Heart left ventricle (tissue), 16 donors: ENCODE measurements at regions not wholly inside any gene's neighbourhood (a gene's known extent, or its start where the extent isn't known, plus 50 kb on each side); places are given as distances from the start of the nearest gene placed in this dataset.

Source experiments
- ATAC-seq, 4 donors: fragments of 200-7000 bp; cut with Tn5 transposase; one replicate each; pipeline ENCODE4 v1.9.1; 2020 to 2022; ENCODE audit warnings: moderate library complexity in 4 of 4, mild to moderate bottlenecking in 3 of 4, moderate number of reproducible peaks in 1 of 4
- DNase-seq, 5 donors: peaks; one replicate each; pipeline ENCODE4 v3.0.0-alpha.2; 2020
- H3K27ac ChIP-seq, 12 donors: fragments of 200-600 bp; sonication (generic) in 4 of 12; one replicate each; pipeline versions ENCODE4 v1.5.0 to v1.8.0; 2016 to 2022; ENCODE audit warnings: mild to moderate bottlenecking in 2 of 12
- H3K27me3 ChIP-seq, 9 donors: fragments of 200-600 bp; sonication (generic) in 2 of 9; one replicate each; pipeline versions ENCODE4 v1.5.1 to v1.8.0; 2016 to 2022; ENCODE audit warnings: mild to moderate bottlenecking in 3 of 9
- H3K36me3 ChIP-seq, 9 donors: fragments of 200-600 bp; sonication (generic) in 2 of 9; one replicate each; pipeline versions ENCODE4 v1.5.0 to v1.8.0; 2018 to 2022; ENCODE audit warnings: mild to moderate bottlenecking in 2 of 9
- H3K4me1 ChIP-seq, 12 donors: fragments of 200-600 bp; sonication (generic) in 4 of 12; one replicate each; pipeline versions ENCODE4 v1.5.0 to v1.8.0; 2016 to 2022; ENCODE audit warnings: mild to moderate bottlenecking in 3 of 12
- H3K4me3 ChIP-seq, 12 donors: fragments of 200-600 bp; sonication (generic) in 4 of 12; one replicate each; pipeline versions ENCODE4 v1.5.0 to v1.8.0; 2017 to 2022; ENCODE audit warnings: mild to moderate bottlenecking in 9 of 12, moderate library complexity in 4 of 12
- H3K9me3 ChIP-seq, 12 donors: fragments of 200-600 bp; sonication (generic) in 4 of 12; one replicate each; pipeline versions ENCODE4 v1.5.0 to v1.8.0; 2016 to 2022; ENCODE audit warnings: mild to moderate bottlenecking in 1 of 12
- POLR2A ChIP-seq, 2 donors: fragments of 450-650 bp; IDR thresholded peaks; one replicate each; pipeline ENCODE4 v1.6.1; 2017; ENCODE audit warnings: antibody characterized with exemption in 2 of 2, mild to moderate bottlenecking in 2 of 2, moderate library complexity in 2 of 2
- WGBS, 4 donors: extraction: QIAGEN DNeasy Blood & Tissue Kit in 2 of 4; methylation state at CpG; one replicate each; pipeline versions ENCODE4 v1.1.5 to v1.1.7; 2013 to 2018; 5-methylcytosine and 5-hydroxymethylcytosine counted together
- intact Hi-C, 10 donors: fragments of 100-400 bp; cut with DNase I; formaldehyde crosslinking; loops; one replicate each; pipeline versions ENCODE4 v1.11.1 to v1.14.2; 2022
- TF ChIP-seq, protein P1 (sequence below), 12 donors: fragments of 200-600 bp; sonication (generic) in 4 of 12; IDR thresholded peaks; one replicate each; pipeline versions ENCODE4 v1.5.0 to v1.8.0; 2018 to 2022; ENCODE audit warnings: antibody characterized with exemption in 12 of 12, mild to moderate bottlenecking in 5 of 12
- donor health status: ischemic (EF 13 %, LVEDD 7.1; RV severe dilation, severe dysfunction).
- donor health status: healthy with polysubstance abuse.
- donor health status: DM: no; HTN: yes; CAD: no.
- donor health status: DM: no; HTN: no; CAD: no.
- donor health status: ischemic (EF 25% LVEDD 6.9; RV normal size, moderate dysfunction).
- donor health status: ischemic (EF 25% LVEDD 5.7; RV mildly dilated, moderate dysfunction).
- donor health status: healthy.
- donor health status: DM: yes; HTN: yes; CAD: no.
- donor health status: ischemic (EF 35%, LVEDD 5.7; RV mildly dilated, moderate dysfunction).
- donor health status: nonischemic (EF 11% LVEDD 7.7; RV severe dilation, severe dysfunction).
- donor health status: DM: yes; HTN: yes; CAD: no.
- donor health status: PGD.
- donor health status: ischemic (EF 29% LVEDD 5.4; RV normal size, mild dysfunction).
- donor health status: nonischemic (EF 23%, LVEDD 6.1; RV moderate dilation, normal function).

DNA sequence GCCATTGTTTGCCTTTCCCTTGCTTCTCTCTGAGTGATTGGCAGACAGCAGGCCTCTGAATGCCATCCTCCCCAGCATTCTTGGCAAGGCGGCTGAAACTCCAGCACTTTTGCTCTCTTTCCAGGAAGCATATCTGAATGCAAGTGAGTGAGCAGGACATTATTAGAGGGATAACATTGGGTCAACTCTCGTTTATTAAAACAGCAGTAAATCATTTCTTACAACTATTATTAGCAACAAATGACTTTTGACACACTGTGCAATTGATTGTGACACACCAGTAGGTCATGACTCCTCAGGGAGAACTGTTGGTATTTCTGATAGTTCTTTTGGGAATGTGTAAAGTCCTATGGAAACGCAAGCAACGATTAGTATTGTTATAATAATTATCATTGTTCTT lies 103.8 kb downstream of the EFNB1 start:
- intact Hi-C loops: loop anchor here in 5 of 10 donors (5.0 to 10.0 kb wide), 3 partner anchors 35 to 92 kb away; no protein-coding TSS in a partner anchor
- peak; percentile 63 to 70 (median 68) for ATAC-seq
- Histone ChIP-seq H3K27me3 (no peaks in the 10 kb centered on the region), H3K4me1 (peaks cover 0 to 49% (median 15%) of the 10 kb centered on the region in 12 donors), H3K27ac (peak overlapping the region; percentile 17 to 87 (median 62)), H3K4me3 (no peak overlapping the region), H3K36me3 (no peaks in the 10 kb centered on the region), H3K9me3 (no peaks in the 10 kb centered on the region)
- DNase-seq: peak in 3 of 5 donors; percentile 44 to 54 (median 46)
- WGBS, 4 donors: 19 to 43% (median 31%) methylated on average over 4 of the region's 4 CpGs
- TF ChIP-seq, protein P1, sequence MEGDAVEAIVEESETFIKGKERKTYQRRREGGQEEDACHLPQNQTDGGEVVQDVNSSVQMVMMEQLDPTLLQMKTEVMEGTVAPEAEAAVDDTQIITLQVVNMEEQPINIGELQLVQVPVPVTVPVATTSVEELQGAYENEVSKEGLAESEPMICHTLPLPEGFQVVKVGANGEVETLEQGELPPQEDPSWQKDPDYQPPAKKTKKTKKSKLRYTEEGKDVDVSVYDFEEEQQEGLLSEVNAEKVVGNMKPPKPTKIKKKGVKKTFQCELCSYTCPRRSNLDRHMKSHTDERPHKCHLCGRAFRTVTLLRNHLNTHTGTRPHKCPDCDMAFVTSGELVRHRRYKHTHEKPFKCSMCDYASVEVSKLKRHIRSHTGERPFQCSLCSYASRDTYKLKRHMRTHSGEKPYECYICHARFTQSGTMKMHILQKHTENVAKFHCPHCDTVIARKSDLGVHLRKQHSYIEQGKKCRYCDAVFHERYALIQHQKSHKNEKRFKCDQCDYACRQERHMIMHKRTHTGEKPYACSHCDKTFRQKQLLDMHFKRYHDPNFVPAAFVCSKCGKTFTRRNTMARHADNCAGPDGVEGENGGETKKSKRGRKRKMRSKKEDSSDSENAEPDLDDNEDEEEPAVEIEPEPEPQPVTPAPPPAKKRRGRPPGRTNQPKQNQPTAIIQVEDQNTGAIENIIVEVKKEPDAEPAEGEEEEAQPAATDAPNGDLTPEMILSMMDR (IDR thresholded peaks at IDR 0.05): no peak
- TF ChIP-seq POLR2A (IDR thresholded peaks at IDR 0.05): no peak

DNA sequence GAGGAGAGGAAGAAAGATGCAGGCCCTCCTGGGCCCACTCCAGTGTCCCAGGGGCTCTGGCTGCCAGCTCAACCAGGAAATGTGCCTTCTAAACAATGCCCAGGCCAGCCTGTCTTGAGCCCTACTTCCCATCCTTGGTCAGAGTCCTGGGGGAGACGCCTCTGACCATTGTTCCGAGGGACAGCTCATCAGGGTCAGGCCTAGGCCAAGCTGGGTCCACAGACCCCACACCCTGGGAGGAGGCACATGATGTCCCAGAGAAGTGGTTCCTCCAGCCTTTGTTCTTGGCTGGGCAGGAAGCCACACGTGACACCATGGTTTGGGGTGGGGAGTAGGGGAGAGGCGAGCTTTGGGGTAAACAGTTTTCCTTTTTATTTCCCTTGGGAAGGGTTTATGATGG lies 102.5 kb downstream of the EFNB1 start:
- Histone ChIP-seq H3K27ac (peak overlapping the region in 11 of 12 donors; percentile 5 to 87 (median 71)), H3K4me3 (no peak overlapping the region), H3K9me3 (no peaks in the 10 kb centered on the region), H3K27me3 (no peaks in the 10 kb centered on the region), H3K36me3 (no peaks in the 10 kb centered on the region), H3K4me1 (peaks cover 0 to 49% (median 15%) of the 10 kb centered on the region in 12 donors)
- ATAC-seq: peak; percentile 52 to 74 (median 65)
- WGBS, 4 donors: 44 to 63% (median 50%) methylated on average over 4 of the region's 4 CpGs
- TF ChIP-seq, protein P1 (IDR thresholded peaks at IDR 0.05): no peak
- TF ChIP-seq POLR2A (IDR thresholded peaks at IDR 0.05): no peak
- intact Hi-C loops: loop anchor here in 5 of 10 donors (1.0 to 10.0 kb wide), 5 partner anchors 34 to 103 kb away; partner anchors contain the start of gene EFNB1 (in 1 of the 5)
- peak in 1 of 5 donors; percentile 73 for DNase-seq

DNA sequence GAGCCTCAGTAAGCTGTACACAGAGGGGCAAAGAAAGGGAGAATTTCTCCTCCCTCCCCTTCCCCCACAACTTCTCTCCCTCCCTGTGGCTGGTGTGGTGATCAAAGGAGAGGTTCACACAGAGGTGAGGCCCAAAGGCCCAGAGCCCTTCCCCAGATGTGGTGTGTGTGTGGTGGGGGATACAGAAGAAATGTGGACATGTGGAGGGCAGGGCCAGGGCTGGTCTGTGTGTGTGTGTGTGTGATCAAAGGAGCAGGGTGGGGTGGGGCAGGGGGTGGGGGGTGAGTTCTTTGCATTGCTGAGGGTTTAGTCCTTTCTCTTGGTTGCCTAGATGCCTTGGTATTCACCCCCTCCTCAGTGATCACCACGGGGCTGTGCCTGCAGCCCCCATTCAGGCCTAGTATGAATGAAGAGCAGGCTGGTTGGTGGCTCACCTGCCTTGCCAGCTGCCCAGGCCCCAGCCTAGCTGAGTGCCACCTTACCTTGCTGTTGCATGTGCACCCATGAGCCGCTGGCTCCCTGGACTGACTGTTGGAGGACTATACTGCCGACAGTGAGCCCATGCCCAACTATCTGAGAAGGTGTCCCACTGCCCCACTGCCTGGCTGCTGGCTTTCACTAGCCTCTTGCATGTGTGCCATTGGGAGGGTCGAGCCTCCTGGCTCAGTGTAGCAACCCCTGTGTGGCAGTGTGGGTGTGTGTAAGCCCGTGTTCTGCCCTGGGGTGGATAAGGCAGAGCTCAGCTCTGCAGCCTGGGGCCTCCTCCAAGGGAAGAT lies 101.9 kb downstream of the EFNB1 start:
- Histone ChIP-seq H3K27me3 (no peaks in the 10 kb centered on the region), H3K27ac (peak overlapping the region; percentile 32 to 87 (median 66)), H3K4me3 (no peak overlapping the region), H3K9me3 (no peaks in the 10 kb centered on the region), H3K4me1 (peaks cover 0 to 49% (median 15%) of the 10 kb centered on the region in 12 donors), H3K36me3 (no peaks in the 10 kb centered on the region)
- DNase-seq: no peak
- peak in 3 of 4 donors; percentile 8 to 16 (median 12) for ATAC-seq
- WGBS, 4 donors: 26 to 65% (median 55%) methylated on average over 3 to 5 of the region's 5 CpGs
- TF ChIP-seq, protein P1 (IDR thresholded peaks at IDR 0.05): no peak
- no peak for TF ChIP-seq POLR2A (IDR thresholded peaks at IDR 0.05)
- intact Hi-C loops: loop anchor here in 5 of 10 donors (1.0 to 10.0 kb wide), 5 partner anchors 33 to 102 kb away; partner anchors contain the start of gene EFNB1 (in 1 of the 5)
